ENCODE measurements at regions not wholly inside any gene's neighbourhood (a gene's known extent, or its start where the extent isn't known, plus 50 kb on each side); places are given as distances from the start of the nearest gene placed in this dataset.
"Not testable (repeated sequence)": the region's sequence is repeated elsewhere in the genome, so short reads cannot be mapped to it uniquely, and the experiment has no call there.

- Histone ChIP-seq H3K27ac (no peak overlapping the region), H3K4me3 (no peak overlapping the region), H3K36me3 (no peaks in the 10 kb centered on the region), H3K4me1 (ENCODE audit: insufficient read depth) (no peaks in the 10 kb centered on the region), H3K9me3 (no peaks in the 10 kb centered on the region), H3K27me3 (no peaks in the 10 kb centered on the region)
- intact Hi-C loops (cut with DNase I), result no loop called here
- TF ChIP-seq POLR2A (IDR thresholded peaks at IDR 0.05) (no peak), EP300 (IDR thresholded peaks at IDR 0.05) (no peak), CTCF (IDR thresholded peaks at IDR 0.05) (no peak)
- 84 to 90% (median 88%) methylated on average over 2 of the region's 2 CpGs for WGBS, 3 donors
- DNase-seq, result no peak
These were observed 152.4 kb upstream of the SMIM30 start for GRCh38 chr7:113270790-113271189.

GRCh38 chr7:113269592-113269991 is 151.2 kb upstream of the SMIM30 start:
- DNase-seq; H3K36me3 ChIP-seq; H3K9me3 ChIP-seq; H3K27ac ChIP-seq; H3K4me1 ChIP-seq (ENCODE audit: insufficient read depth); intact Hi-C loops (cut with DNase I); H3K4me3 ChIP-seq; H3K27me3 ChIP-seq: not testable (repeated sequence)
- WGBS, 3 donors, result 91 to 97% (median 93%) methylated on average over 3 of the region's 3 CpGs

- Histone ChIP-seq H3K4me3 (no peak overlapping the region), H3K27me3 (no peaks in the 10 kb centered on the region), H3K9me3 (no peaks in the 10 kb centered on the region), H3K4me1 (ENCODE audit: insufficient read depth) (no peaks in the 10 kb centered on the region), H3K27ac (no peak overlapping the region), H3K36me3 (no peaks in the 10 kb centered on the region)
- no peak for DNase-seq
- TF ChIP-seq EP300 (IDR thresholded peaks at IDR 0.05) (no peak), POLR2A (IDR thresholded peaks at IDR 0.05) (no peak), CTCF (IDR thresholded peaks at IDR 0.05) (no peak)
- 48 to 66% (median 60%) methylated on average over 3 of the region's 3 CpGs for WGBS, 3 donors
- intact Hi-C loops (cut with DNase I), result no loop called here
These were observed 150.4 kb upstream of the SMIM30 start for GRCh38 chr7:113268757-113269156.

GRCh38 chr7:113267885-113268284 is 149.5 kb upstream of the SMIM30 start:
- 88% methylated on average over 4 of the region's 4 CpGs for WGBS, 3 donors
- intact Hi-C loops (cut with DNase I), result no loop called here
- H3K9me3 ChIP-seq, result no peaks in the 10 kb centered on the region
- no peaks in the 10 kb centered on the region for H3K36me3 ChIP-seq
- no peak overlapping the region for H3K27ac ChIP-seq
- TF ChIP-seq EP300 (IDR thresholded peaks at IDR 0.05) (no peak), POLR2A (IDR thresholded peaks at IDR 0.05) (no peak), CTCF (IDR thresholded peaks at IDR 0.05) (no peak)
- H3K4me1 ChIP-seq (ENCODE audit: insufficient read depth), result no peaks in the 10 kb centered on the region
- H3K27me3 ChIP-seq, result no peaks in the 10 kb centered on the region
- DNase-seq, result no peak
- no peak overlapping the region for H3K4me3 ChIP-seq

- intact Hi-C loops (cut with DNase I), result no loop called here
- no peak for TF ChIP-seq POLR2A (IDR thresholded peaks at IDR 0.05)
- no peak for TF ChIP-seq EP300 (IDR thresholded peaks at IDR 0.05)
- TF ChIP-seq CTCF (IDR thresholded peaks at IDR 0.05), result no peak
- no peak for DNase-seq
- H3K27ac ChIP-seq, result no peak overlapping the region
- H3K9me3 ChIP-seq, result no peaks in the 10 kb centered on the region
- no peaks in the 10 kb centered on the region for H3K36me3 ChIP-seq
- no peak overlapping the region for H3K4me3 ChIP-seq
- no peaks in the 10 kb centered on the region for H3K27me3 ChIP-seq
- H3K4me1 ChIP-seq (ENCODE audit: insufficient read depth), result no peaks in the 10 kb centered on the region
These were observed 148.9 kb upstream of the SMIM30 start for GRCh38 chr7:113267271-113267670.
